Skeletal muscle satellite cell (primary cell): ENCODE measurements at regions not wholly inside any gene's neighbourhood (a gene's known extent, or its start where the extent isn't known, plus 50 kb on each side); places are given as distances from the start of the nearest gene placed in this dataset.
"Not testable (repeated sequence)": the region's sequence is repeated elsewhere in the genome, so short reads cannot be mapped to it uniquely, and the experiment has no call there.

Source experiments
- H3K27me3 ChIP-seq: 2 replicates; pipeline ENCODE4 v1.7.0; 2013; ENCODE audit warnings: low read length; ENCODE audit not compliant: control insufficient read depth, insufficient read depth
- H3K36me3 ChIP-seq: 2 replicates; pipeline ENCODE4 v1.7.0; 2013; ENCODE audit warnings: mild to moderate bottlenecking, control low read depth, low read length; ENCODE audit not compliant: insufficient read depth
- H3K4me1 ChIP-seq: 2 replicates; pipeline ENCODE4 v1.7.0; 2013; ENCODE audit warnings: low read length; ENCODE audit not compliant: control insufficient read depth, insufficient read depth
- H3K4me2 ChIP-seq: 2 replicates; pipeline ENCODE4 v1.7.0; 2013; ENCODE audit warnings: mild to moderate bottlenecking, low read length
- H3K4me3 ChIP-seq: 2 replicates; pipeline ENCODE4 v1.7.0; 2013; ENCODE audit warnings: low read length
- H3K9ac ChIP-seq: 2 replicates; pipeline ENCODE4 v1.7.0; 2013; ENCODE audit warnings: mild to moderate bottlenecking, low read depth, low read length, moderate library complexity
- H3K9me3 ChIP-seq: replicated peaks from 2 replicates; pipeline ENCODE4 v1.7.0; 2013; ENCODE audit warnings: mild to moderate bottlenecking, control low read depth, low read length

DNA sequence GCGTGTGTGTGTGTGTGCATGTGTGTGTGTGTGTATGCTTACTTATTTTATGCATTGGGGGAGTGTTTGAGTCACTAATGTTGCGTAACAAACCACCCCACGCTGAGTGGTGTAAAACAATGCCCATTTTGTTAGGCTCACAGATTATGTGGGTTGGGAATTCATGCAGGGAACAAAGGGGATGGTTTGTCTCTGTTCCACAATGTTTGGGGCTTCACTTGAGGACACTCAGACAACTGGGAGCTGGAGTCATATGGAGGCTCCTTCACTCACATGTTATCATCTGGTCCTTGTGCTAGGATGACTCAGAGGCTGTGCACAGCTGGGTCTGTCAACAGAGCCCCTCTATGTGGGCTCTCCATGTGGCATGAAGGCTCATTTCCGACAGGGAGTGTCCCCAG lies 51.3 kb upstream of the LARGE1 start:
- H3K36me3 ChIP-seq: no peaks in the 10 kb centered on the region
- H3K4me3 ChIP-seq: no peak overlapping the region
- no peak overlapping the region for H3K9ac ChIP-seq
- no peaks in the 10 kb centered on the region for H3K4me1 ChIP-seq
- no peaks in the 10 kb centered on the region for H3K27me3 ChIP-seq
- H3K4me2 ChIP-seq: no peak overlapping the region
- peaks cover 4% of the 10 kb centered on the region for H3K9me3 ChIP-seq

DNA sequence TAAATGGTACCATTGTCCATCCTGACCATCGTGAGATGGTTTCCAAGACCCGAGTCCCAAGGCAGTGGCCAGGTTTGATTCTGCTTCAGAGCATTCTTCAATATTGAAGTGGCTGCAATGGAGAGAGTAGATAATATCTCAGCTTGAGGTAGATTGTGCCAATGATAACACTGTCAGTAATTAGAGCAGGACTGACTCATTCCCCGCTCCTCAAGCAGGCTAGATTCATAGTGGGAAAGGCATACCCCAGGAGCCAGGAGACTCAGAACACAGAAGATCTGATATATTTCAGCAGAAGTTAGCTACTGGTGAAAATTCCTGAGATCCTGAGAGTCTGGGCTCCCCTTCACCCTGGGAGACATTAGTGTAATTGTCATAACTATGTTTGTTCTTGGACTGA lies 55.6 kb upstream of the LARGE1 start:
- Histone ChIP-seq H3K4me3 (no peak overlapping the region), H3K9ac (no peak overlapping the region), H3K27me3 (no peaks in the 10 kb centered on the region), H3K9me3 (peaks cover 4% of the 10 kb centered on the region), H3K36me3 (no peaks in the 10 kb centered on the region), H3K4me1 (no peaks in the 10 kb centered on the region), H3K4me2 (no peak overlapping the region)

DNA sequence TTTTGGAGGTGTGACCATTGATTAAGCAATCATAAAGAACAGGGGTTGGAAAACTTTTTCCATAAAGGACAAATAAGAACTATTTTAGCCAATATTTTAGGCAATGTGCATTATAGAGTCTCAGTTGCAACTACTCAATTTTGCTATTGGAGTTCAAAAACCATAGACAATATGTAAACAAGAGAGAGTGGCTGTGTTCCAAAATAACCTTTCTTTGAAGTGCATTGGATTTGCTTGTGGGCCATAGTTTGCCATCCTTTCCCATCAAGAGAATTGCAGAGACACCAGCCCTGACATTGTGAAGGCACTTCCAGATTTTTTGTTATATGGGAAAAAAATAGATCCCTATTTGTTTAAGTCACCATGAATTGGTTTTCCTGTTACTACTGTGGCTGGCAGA lies 63.3 kb upstream of the LARGE1 start:
- Histone ChIP-seq H3K36me3 (no peaks in the 10 kb centered on the region), H3K4me3 (no peak overlapping the region), H3K4me1 (no peaks in the 10 kb centered on the region), H3K4me2 (no peak overlapping the region), H3K27me3 (no peaks in the 10 kb centered on the region), H3K9me3 (no peaks in the 10 kb centered on the region), H3K9ac (no peak overlapping the region)

DNA sequence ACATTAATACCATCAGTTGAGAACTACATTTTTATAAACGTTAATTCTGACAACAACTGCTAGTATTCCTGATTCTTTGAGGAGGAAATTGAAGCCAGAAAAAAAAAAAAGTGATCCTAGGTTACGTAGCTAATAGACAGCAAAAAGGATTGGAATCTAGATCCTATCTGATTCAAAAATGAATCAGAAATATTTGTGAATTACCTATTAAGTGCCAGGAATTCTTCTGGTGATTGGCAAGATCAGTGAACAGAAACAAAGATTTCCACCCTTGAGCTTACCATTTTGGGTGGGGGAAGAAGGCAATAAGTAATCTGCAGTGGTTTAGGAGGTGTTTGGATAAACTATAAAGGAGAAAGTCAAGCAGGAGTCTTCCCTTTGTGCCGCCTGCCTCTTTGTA lies 63.9 kb upstream of the LARGE1 start:
- Histone ChIP-seq H3K9ac (no peak overlapping the region), H3K4me1 (no peaks in the 10 kb centered on the region), H3K4me2 (no peak overlapping the region), H3K27me3 (no peaks in the 10 kb centered on the region), H3K36me3 (no peaks in the 10 kb centered on the region), H3K4me3 (no peak overlapping the region), H3K9me3 (no peaks in the 10 kb centered on the region)

DNA sequence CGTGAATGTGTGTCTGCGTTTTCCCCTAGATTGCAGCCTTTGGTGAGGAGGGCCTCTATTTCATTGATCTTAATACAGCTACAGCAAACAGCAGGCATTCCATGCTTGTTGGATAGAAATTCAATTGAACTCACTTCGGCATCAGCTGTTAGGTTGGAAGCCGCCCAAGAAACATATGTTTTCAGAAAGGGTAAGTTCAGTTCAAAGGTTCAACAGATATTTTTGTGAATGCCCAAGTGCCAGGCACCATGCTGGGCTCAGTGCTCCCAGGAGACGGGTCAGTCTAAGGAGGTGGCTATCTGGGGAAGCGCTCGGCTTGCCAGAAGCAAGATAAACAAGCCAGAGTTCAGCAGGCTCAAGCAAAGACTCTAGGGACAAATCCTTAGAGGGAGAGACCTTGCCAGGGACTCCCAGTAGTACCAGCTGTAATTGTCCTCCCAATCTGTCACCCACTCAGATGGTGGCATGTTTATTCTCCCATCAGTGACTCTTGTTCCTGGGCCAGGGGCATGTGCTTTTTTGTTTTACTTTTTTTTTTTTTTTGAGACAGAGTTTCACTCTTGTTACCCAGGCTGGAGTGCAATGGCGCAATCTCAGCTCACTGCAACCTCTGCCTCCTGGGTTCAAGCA lies 64.5 kb upstream of the LARGE1 start:
- Histone ChIP-seq H3K36me3 (no peaks in the 10 kb centered on the region), H3K4me2 (no peak overlapping the region), H3K4me3 (no peak overlapping the region), H3K4me1 (no peaks in the 10 kb centered on the region), H3K27me3 (no peaks in the 10 kb centered on the region), H3K9me3 (no peaks in the 10 kb centered on the region), H3K9ac (no peak overlapping the region)

DNA sequence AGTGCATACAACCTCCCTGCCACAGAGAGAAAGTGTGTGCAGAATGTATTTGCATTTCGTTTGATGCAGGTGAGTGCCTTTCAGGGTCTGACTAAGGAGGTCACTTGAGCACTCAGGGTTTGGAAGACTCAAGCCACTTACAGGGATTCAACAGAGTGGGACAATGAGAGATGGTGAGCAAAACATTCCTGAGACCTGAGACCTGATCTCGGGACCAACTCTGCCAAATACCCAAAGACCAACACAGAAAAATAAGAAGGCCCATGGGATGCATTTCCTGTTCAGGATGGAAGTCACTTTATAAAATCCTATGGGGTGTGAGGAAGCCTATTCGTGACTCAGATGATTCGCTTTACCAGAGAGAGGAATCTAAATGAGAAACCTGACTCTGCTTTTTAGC lies 65.2 kb upstream of the LARGE1 start:
- Histone ChIP-seq H3K27me3 (no peaks in the 10 kb centered on the region), H3K36me3 (no peaks in the 10 kb centered on the region), H3K4me1 (no peaks in the 10 kb centered on the region), H3K4me2 (no peak overlapping the region), H3K9me3 (no peaks in the 10 kb centered on the region), H3K9ac (no peak overlapping the region), H3K4me3 (no peak overlapping the region)

DNA sequence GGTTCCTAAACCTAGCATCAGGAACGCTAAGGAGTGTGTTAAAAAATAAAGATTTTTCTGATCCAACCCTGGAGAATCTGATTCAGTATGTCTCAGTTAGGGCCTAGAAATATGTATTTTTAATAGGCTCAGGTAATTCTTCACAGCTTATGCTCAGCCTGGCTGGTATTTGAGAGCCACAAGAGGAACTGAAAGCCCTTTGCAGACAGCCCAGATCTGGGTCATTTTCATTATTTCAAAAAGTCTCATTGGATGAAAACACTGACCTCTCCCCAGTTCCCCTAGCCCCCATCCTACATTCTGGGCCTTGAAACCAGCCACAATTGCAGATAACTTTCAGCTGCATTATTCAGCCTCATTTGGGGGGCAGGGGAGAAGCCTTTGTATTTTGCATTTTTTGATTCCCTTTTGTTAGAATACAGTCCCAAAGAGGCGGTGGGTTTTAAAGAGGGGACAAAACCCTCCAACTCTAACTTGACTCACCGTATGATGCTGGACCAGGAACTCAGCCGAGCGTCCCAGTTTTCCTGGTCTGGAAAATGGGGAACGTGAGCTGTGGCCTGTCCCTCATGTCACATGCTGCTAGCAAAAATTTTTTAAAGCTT lies 66.0 kb upstream of the LARGE1 start:
- H3K9ac ChIP-seq: no peak overlapping the region
- H3K27me3 ChIP-seq: no peaks in the 10 kb centered on the region
- H3K4me2 ChIP-seq: no peak overlapping the region
- no peaks in the 10 kb centered on the region for H3K4me1 ChIP-seq
- no peaks in the 10 kb centered on the region for H3K36me3 ChIP-seq
- no peaks in the 10 kb centered on the region for H3K9me3 ChIP-seq
- no peak overlapping the region for H3K4me3 ChIP-seq

DNA sequence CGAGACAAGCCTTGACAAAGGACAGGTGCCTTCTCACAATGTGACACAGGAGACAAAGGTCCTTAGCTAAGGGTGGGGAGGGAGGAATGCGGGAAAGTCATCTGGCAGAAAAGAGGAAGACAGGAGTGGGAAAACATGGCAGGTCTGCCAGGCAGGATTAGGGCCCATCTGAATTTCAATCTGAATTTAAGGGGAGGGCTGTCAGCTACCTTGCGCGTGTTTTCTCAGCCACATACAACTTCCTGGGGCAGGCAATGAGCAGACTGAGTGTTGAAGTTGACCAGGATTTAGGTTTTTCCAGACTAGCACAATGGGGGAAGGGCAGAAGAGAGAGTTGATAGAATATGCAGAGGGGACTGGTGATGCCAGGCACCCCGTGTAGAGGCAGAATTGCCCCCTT lies 66.7 kb upstream of the LARGE1 start:
- H3K36me3 ChIP-seq: no peaks in the 10 kb centered on the region
- no peak overlapping the region for H3K9ac ChIP-seq
- no peaks in the 10 kb centered on the region for H3K27me3 ChIP-seq
- H3K9me3 ChIP-seq: no peaks in the 10 kb centered on the region
- no peak overlapping the region for H3K4me2 ChIP-seq
- H3K4me1 ChIP-seq: no peaks in the 10 kb centered on the region
- H3K4me3 ChIP-seq: no peak overlapping the region

DNA sequence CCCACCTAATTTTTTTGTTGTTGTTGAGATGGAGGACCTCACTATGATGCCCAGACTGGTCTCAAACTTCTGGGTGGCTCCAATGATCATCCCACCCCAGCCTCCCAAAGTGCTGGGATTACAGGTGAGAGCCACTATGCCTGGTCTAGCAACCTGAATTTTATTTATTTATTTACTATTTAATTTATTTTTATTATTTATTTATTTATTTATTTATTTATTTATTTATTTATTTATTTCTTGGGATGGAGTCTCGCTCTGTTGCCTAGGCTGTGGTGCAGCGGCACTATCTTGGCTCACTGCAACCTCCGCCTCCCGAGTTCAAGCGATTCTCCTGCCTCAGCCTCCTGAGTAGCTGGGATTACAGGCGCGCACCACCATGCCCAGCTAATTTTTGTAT lies 69.0 kb upstream of the LARGE1 start:
- not testable (repeated sequence) for H3K4me1 ChIP-seq, H3K9ac ChIP-seq, H3K27me3 ChIP-seq, H3K36me3 ChIP-seq, H3K9me3 ChIP-seq, H3K4me3 ChIP-seq, H3K4me2 ChIP-seq

DNA sequence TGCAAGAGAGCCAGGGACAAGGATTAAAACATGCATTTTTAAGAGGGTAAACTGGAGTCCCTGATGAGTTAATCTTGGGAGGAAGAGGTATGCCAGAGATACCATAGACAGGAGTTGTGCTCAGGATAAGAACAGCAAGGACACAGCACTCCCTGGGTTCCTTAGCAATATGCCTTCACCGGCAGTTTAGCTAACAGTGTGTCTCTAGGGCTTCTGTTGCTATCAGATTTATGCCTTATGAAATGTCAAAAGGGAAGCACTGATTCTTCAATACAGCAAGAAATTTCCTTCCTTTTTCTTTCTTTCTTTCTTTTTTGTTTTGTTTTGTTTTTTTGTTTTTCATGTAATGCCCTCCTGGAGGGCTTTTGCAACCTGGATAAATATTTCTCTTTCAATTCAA lies 71.3 kb upstream of the LARGE1 start:
- Histone ChIP-seq H3K9ac (no peak overlapping the region), H3K36me3 (no peaks in the 10 kb centered on the region)

DNA sequence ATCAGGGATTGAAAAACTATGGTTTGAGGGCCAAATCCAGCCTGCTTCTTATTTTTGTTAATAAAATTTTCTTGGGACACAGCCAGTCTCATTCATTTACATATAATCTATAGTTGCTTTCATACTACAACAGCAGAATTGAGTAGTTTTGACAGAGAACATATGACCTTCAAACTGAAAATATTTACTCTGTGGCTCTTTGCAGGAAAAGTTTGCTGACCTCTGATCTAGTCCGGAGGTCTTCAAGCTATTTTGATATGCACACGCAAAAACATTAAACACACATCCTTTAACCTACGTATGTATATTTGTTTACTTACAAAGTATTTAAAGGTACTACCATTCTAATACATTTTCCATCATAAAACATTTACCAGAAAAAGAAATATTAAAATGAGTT lies 76.5 kb upstream of the LARGE1 start:
- no peaks in the 10 kb centered on the region for H3K4me1 ChIP-seq
- peaks cover 12% of the 10 kb centered on the region for H3K9me3 ChIP-seq
- H3K9ac ChIP-seq: no peak overlapping the region
- no peak overlapping the region for H3K4me3 ChIP-seq
- no peaks in the 10 kb centered on the region for H3K27me3 ChIP-seq
- no peaks in the 10 kb centered on the region for H3K36me3 ChIP-seq
- no peak overlapping the region for H3K4me2 ChIP-seq

More for the DNA sequence above, 71.3 kb upstream of the LARGE1 start:
- Histone ChIP-seq H3K4me1 (no peaks in the 10 kb centered on the region), H3K4me2 (no peak overlapping the region), H3K4me3 (no peak overlapping the region), H3K27me3 (no peaks in the 10 kb centered on the region), H3K9me3 (peaks cover 6% of the 10 kb centered on the region)

DNA sequence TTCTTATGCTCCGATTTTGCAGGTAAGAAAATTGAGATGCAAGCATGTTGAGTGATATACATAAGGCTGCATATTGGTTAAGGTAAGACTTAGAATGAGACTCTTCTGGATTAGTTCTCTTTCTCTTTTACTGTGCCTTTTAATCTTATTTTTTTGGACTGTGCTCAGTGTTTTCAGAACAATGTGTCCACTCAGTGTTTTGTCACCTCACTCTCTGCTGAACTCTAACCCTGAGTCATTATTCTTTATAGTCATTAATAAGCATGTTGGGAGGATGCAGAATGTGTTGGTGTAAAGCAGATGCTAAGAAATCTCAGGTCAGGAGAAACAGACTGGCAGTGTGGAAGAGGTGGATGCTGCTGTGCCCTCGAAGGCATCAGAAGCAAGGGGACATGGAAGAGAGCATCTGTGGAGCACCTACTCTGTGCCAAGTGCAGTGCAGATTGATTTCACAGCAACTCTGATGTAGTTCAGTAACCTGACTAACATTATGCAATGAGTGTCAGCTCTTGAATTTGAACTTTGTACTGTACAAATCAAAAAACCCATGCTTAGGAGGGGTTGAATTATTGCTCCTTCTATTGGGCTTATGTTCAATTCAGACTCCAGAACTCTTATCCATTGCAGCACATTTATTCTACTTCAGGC lies 80.7 kb upstream of the LARGE1 start:
- peaks cover 11% of the 10 kb centered on the region for H3K9me3 ChIP-seq
- no peak overlapping the region for H3K4me3 ChIP-seq
- no peaks in the 10 kb centered on the region for H3K27me3 ChIP-seq
- no peaks in the 10 kb centered on the region for H3K4me1 ChIP-seq
- no peak overlapping the region for H3K9ac ChIP-seq
- no peaks in the 10 kb centered on the region for H3K36me3 ChIP-seq
- H3K4me2 ChIP-seq: no peak overlapping the region
